PC-3 (cell line): ENCODE measurements at regions not wholly inside any gene's neighbourhood (a gene's known extent, or its start where the extent isn't known, plus 50 kb on each side); places are given as distances from the start of the nearest gene placed in this dataset.

Experiments used
- ATAC-seq: fragments of 200-7000 bp; cut with Tn5 transposase; 2 replicates; pipeline ENCODE4 v1.9.1; 2020; ENCODE audit warnings: mild to moderate bottlenecking, moderate library complexity
- BruUV-seq: library from RNA; stranded (reverse); fragments of 400-500 nt; replicated peaks from 2 replicates; lab custom pipeline; 2021; lab: Mats Ljungman, UMichigan
- CTCF ChIA-PET: fragments of 300-600 bp; sonication (Branson Sonifier 250); formaldehyde crosslinking; loops from one replicate; lab custom pipeline; 2022; ENCODE audit warnings: antibody characterized with exemption; lab: Charles Lee
- POLR2A ChIA-PET: fragments of 300-600 bp; sonication (Branson Sonifier 250); formaldehyde crosslinking; loops from one replicate; lab custom pipeline; 2022; ENCODE audit warnings: antibody characterized with exemption; ENCODE audit not compliant: unreplicated experiment; lab: Charles Lee
- DNase-seq: peaks from one replicate; pipeline ENCODE4 v3.0.0-alpha.2; 2015
- H2AFZ ChIP-seq: fragments of 300-600 bp; sonication (generic); 2 replicates; pipeline ENCODE4 v1.6.0; 2016; ENCODE audit warnings: antibody characterized with exemption, low read length
- H3F3A ChIP-seq: fragments of 300-600 bp; sonication (generic); one replicate; pipeline ENCODE4 v1.6.0; 2017; ENCODE audit warnings: antibody characterized with exemption, low read length, control low read depth, mild to moderate bottlenecking; ENCODE audit not compliant: unreplicated experiment
- H3K27ac ChIP-seq: fragments of 300-600 bp; sonication (generic); 2 replicates; pipeline ENCODE4 v1.5.1; 2016; ENCODE audit warnings: mild to moderate bottlenecking, low read length
- H3K27me3 ChIP-seq: fragments of 300-600 bp; sonication (generic); 2 replicates; pipeline ENCODE4 v1.6.1; 2016; ENCODE audit warnings: low read length, mixed read lengths
- H3K36me3 ChIP-seq: fragments of 300-600 bp; sonication (generic); 2 replicates; pipeline ENCODE4 v1.6.1; 2016; ENCODE audit warnings: low read depth, mixed run types, low read length, mixed read lengths
- H3K4me1 ChIP-seq: fragments of 300-600 bp; sonication (generic); 2 replicates; pipeline ENCODE4 v1.5.1; 2016; ENCODE audit warnings: low read length; ENCODE audit not compliant: insufficient read depth
- H3K4me2 ChIP-seq: fragments of 300-600 bp; sonication (generic); 2 replicates; pipeline ENCODE4 v1.6.0; 2016; ENCODE audit warnings: low read length
- H3K4me3 ChIP-seq: fragments of 300-600 bp; sonication (generic); 2 replicates; pipeline ENCODE4 v1.5.1; 2016; ENCODE audit warnings: mild to moderate bottlenecking, low read length, mixed read lengths
- H3K79me2 ChIP-seq: fragments of 300-600 bp; sonication (generic); 2 replicates; pipeline ENCODE4 v1.6.1; 2017; ENCODE audit warnings: low read length, mixed read lengths
- H3K9ac ChIP-seq: fragments of 300-600 bp; sonication (generic); 2 replicates; pipeline ENCODE4 v1.6.0; 2016; ENCODE audit warnings: mild to moderate bottlenecking, low read length
- H3K9me2 ChIP-seq: fragments of 300-600 bp; sonication (generic); replicated peaks from 2 replicates; pipeline ENCODE4 v1.6.1; 2016; ENCODE audit warnings: mixed run types, low read length, mixed read lengths
- H3K9me3 ChIP-seq: fragments of 300-600 bp; sonication (generic); 2 replicates; pipeline ENCODE4 v1.6.1; 2016; ENCODE audit warnings: low read length, mixed read lengths
- H4K20me1 ChIP-seq: fragments of 300-600 bp; sonication (generic); 2 replicates; pipeline ENCODE4 v1.6.1; 2016; ENCODE audit warnings: low read length, mixed read lengths
- EZH2 ChIP-seq: fragments of 300-600 bp; sonication (generic); IDR thresholded peaks from one replicate; pipeline ENCODE4 v1.6.1; 2017; ENCODE audit warnings: antibody characterized with exemption, mild to moderate bottlenecking, low read length; ENCODE audit not compliant: unreplicated experiment
- EZH2phosphoT487 ChIP-seq: fragments of 300-600 bp; sonication (generic); IDR thresholded peaks from 2 replicates; pipeline ENCODE4 v1.6.1; 2018; ENCODE audit warnings: mild to moderate bottlenecking, antibody characterized with exemption, low read length, borderline replicate concordance
- intact Hi-C: fragments of 100-400 bp; cut with micrococcal nuclease; formaldehyde crosslinking; loops from 2 replicates; pipeline ENCODE4 v1.9.0; 2023
- TF ChIP-seq, protein P1 (sequence below): fragments of 300-600 bp; sonication (generic); conservative IDR thresholded peaks from 2 replicates; pipeline ENCODE4 v1.5.1; 2017; ENCODE audit warnings: antibody characterized with exemption, low read depth, mild to moderate bottlenecking, low read length

- Histone ChIP-seq H3K4me2 (no peak overlapping the region), H3K9me3 (no peaks in the 10 kb centered on the region), H4K20me1 (no peaks in the 10 kb centered on the region), H3K27ac (no peak overlapping the region), H3K36me3 (no peaks in the 10 kb centered on the region), H3K27me3 (no peaks in the 10 kb centered on the region), H3K79me2 (no peaks in the 10 kb centered on the region), H2AFZ (no peak overlapping the region), H3K4me3 (no peak overlapping the region), H3K4me1 (peaks cover 13% of the 10 kb centered on the region), H3K9ac (no peak overlapping the region), H3K9me2 (no peaks in the 10 kb centered on the region), H3F3A (peaks cover 4% of the 10 kb centered on the region)
- no peak for DNase-seq
- TF ChIP-seq, protein P1, sequence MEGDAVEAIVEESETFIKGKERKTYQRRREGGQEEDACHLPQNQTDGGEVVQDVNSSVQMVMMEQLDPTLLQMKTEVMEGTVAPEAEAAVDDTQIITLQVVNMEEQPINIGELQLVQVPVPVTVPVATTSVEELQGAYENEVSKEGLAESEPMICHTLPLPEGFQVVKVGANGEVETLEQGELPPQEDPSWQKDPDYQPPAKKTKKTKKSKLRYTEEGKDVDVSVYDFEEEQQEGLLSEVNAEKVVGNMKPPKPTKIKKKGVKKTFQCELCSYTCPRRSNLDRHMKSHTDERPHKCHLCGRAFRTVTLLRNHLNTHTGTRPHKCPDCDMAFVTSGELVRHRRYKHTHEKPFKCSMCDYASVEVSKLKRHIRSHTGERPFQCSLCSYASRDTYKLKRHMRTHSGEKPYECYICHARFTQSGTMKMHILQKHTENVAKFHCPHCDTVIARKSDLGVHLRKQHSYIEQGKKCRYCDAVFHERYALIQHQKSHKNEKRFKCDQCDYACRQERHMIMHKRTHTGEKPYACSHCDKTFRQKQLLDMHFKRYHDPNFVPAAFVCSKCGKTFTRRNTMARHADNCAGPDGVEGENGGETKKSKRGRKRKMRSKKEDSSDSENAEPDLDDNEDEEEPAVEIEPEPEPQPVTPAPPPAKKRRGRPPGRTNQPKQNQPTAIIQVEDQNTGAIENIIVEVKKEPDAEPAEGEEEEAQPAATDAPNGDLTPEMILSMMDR: no peak
- no peak for TF ChIP-seq EZH2phosphoT487
- no peak for TF ChIP-seq EZH2
- no TSS peak for BruUV-seq
- ChIA-PET POLR2A (interaction anchor here (0.5 kb wide), 1 partner anchor 56 kb away, joined by 3 read pairs; no protein-coding TSS in a partner anchor), CTCF (no interaction called here)
- intact Hi-C loops: no loop called here
- ATAC-seq: no peak
These were observed 93.7 kb upstream of the RBBP8 start for GRCh38 chr18:22839340-22839821.

- DNase-seq: no peak
- POLR2A ChIA-PET: no interaction called here
- Histone ChIP-seq H3K36me3 (no peaks in the 10 kb centered on the region), H3K9me3 (no peaks in the 10 kb centered on the region), H3K9me2 (no peaks in the 10 kb centered on the region), H3K4me3 (no peak overlapping the region), H4K20me1 (no peaks in the 10 kb centered on the region), H2AFZ (no peak overlapping the region), H3K27ac (no peak overlapping the region), H3K27me3 (no peaks in the 10 kb centered on the region), H3K9ac (no peak overlapping the region), H3K4me2 (no peak overlapping the region), H3K4me1 (peaks cover 20% of the 10 kb centered on the region), H3F3A (peaks cover 4% of the 10 kb centered on the region), H3K79me2 (no peaks in the 10 kb centered on the region)
- no TSS peak for BruUV-seq
- CTCF ChIA-PET: no interaction called here
- no peak for ATAC-seq
- TF ChIP-seq EZH2 (no peak), EZH2phosphoT487 (no peak)
- TF ChIP-seq, protein P1: no peak
- intact Hi-C loops: no loop called here
These were observed 92.5 kb upstream of the RBBP8 start for GRCh38 chr18:22840606-22841144.

DNA sequence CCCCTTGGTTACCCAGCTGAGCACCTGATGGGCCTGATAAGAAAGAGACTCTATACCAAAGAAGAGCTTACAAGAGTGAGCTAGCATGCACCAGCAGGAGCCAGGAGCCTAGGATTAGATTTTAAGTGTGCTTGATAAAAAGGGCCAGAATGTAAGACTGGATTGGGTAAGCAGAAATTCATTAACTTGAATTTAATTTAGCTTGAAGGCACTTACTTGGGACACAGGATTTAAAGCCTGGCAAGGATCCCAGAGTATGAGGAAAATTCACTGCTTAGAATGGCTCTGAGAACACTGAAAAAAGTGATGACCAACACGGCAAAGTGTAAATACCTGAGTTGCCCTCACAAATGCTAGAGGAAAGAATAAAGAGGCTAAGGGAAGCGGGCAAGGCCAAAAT, 91.3 kb upstream of the RBBP8 start:
- Histone ChIP-seq H3K36me3 (no peaks in the 10 kb centered on the region), H3K9me2 (no peaks in the 10 kb centered on the region), H3K79me2 (no peaks in the 10 kb centered on the region), H4K20me1 (no peaks in the 10 kb centered on the region), H3K27me3 (no peaks in the 10 kb centered on the region), H3F3A (peaks cover 4% of the 10 kb centered on the region), H3K9me3 (no peaks in the 10 kb centered on the region), H3K9ac (no peak overlapping the region), H3K4me2 (no peak overlapping the region), H2AFZ (no peak overlapping the region), H3K4me1 (peaks cover 20% of the 10 kb centered on the region), H3K4me3 (no peak overlapping the region), H3K27ac (no peak overlapping the region)
- no TSS peak for BruUV-seq
- TF ChIP-seq EZH2 (no peak), EZH2phosphoT487 (no peak)
- TF ChIP-seq, protein P1: no peak
- no peak for ATAC-seq
- ChIA-PET POLR2A (no interaction called here), CTCF (no interaction called here)
- intact Hi-C loops: no loop called here
- DNase-seq: peak; percentile 22
